GM13977 (cell line): ENCODE measurements at regions not wholly inside any gene's neighbourhood (a gene's known extent, or its start where the extent isn't known, plus 50 kb on each side); places are given as distances from the start of the nearest gene placed in this dataset.

Experiments
- DNase-seq: peaks from one replicate; pipeline ENCODE4 v3.0.0; 2012; ENCODE audit warnings: low spot score
- in situ Hi-C: fragments of 300-500 bp; cut with MboI; formaldehyde crosslinking; loops from one replicate; pipeline ENCODE4 v1.12.0; 2022; ENCODE audit warnings: low sequenced_read_pairs, low pct_unique_long_range_greater_than_20kb, mixed read lengths, inconsistent platforms; ENCODE audit not compliant: unreplicated experiment
- TF ChIP-seq, protein P1 (sequence below): IDR thresholded peaks from 2 replicates; pipeline ENCODE4 v1.5.1; 2012; ENCODE audit warnings: mild to moderate bottlenecking, control low read depth; ENCODE audit not compliant: insufficient read depth; ENCODE audit errors: extremely low read depth, missing control alignments

DNA sequence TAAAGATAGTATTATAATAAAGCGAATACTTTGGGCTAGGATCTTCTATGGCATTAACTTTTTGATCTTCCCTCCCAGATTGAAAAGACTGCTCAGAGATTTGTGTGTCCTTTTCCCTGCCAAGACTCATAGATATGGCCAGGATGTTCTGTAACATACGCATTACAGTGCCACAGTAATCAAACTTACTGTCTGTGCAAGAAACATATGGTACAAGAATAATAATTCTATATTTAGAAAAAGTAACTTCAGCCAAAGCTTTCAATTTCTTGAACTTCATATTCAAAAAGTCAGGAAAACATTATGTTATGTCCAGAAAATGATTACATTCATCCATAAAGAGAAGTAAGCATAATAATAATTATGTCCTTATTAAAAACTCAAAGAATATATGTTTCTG lies 100.9 kb upstream of the GUCY1A1 start:
- DNase-seq: no peak
- TF ChIP-seq, protein P1, sequence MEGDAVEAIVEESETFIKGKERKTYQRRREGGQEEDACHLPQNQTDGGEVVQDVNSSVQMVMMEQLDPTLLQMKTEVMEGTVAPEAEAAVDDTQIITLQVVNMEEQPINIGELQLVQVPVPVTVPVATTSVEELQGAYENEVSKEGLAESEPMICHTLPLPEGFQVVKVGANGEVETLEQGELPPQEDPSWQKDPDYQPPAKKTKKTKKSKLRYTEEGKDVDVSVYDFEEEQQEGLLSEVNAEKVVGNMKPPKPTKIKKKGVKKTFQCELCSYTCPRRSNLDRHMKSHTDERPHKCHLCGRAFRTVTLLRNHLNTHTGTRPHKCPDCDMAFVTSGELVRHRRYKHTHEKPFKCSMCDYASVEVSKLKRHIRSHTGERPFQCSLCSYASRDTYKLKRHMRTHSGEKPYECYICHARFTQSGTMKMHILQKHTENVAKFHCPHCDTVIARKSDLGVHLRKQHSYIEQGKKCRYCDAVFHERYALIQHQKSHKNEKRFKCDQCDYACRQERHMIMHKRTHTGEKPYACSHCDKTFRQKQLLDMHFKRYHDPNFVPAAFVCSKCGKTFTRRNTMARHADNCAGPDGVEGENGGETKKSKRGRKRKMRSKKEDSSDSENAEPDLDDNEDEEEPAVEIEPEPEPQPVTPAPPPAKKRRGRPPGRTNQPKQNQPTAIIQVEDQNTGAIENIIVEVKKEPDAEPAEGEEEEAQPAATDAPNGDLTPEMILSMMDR: no peak
- in situ Hi-C loops: no loop called here

DNA sequence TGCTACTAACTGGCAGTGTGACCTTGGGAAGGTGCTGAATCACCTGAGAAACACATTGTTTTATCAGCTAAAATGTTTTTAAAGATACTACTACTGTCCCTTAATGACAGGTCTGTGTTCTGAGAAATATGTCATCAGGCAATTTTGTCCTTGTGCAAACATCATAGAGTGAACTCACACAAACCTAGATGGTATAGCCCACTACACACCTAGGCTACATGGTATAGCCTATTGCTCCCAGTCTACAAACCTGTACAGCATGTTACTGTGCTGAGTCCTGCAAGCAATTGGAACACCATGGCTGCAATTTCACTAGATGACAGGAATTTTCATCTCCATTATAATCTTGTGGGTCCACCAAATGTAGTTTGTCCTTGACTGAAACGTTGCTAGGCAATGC lies 101.3 kb upstream of the GUCY1A1 start:
- DNase-seq: no peak
- TF ChIP-seq, protein P1: no peak
- in situ Hi-C loops: no loop called here

DNA sequence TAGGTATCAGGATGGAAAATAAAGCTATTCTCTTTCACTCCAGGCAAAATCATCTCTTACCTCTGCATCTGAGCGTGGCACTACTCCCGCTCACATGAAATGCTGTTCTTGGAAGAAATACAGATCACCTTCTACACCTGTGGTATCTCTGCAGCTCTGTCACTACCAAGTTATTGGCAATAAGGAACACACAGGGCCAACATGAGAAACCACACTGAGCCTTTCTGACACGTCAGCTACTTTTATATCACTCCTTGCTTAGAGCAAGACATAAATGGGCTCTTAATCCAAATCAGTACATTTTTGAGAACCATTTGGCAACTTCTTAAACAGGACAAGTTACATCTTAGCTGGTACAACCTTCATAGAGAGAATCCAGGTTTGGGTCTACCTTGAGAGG lies 101.8 kb upstream of the GUCY1A1 start:
- no peak for DNase-seq
- in situ Hi-C loops: no loop called here
- TF ChIP-seq, protein P1: no peak

DNA sequence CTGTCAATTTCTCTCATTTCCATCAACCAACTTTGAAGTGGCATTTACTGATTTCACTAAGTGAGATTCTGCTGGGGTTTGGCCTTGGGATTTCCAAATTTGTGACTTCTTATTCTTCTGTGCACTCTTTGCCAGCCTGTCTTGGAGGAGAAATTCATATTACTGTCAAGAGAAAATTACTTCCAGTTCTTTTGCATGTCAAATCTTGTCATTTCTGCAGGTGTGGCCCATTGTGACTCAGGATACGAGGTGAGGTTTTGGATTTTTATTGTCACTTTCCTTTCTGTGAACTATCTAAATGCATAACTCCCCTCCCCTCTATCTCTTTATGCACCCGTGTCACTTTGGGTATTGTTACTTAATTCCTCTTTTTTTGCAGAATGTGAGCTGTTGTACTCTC lies 102.6 kb upstream of the GUCY1A1 start:
- in situ Hi-C loops: no loop called here
- TF ChIP-seq, protein P1: no peak
- DNase-seq: no peak

DNA sequence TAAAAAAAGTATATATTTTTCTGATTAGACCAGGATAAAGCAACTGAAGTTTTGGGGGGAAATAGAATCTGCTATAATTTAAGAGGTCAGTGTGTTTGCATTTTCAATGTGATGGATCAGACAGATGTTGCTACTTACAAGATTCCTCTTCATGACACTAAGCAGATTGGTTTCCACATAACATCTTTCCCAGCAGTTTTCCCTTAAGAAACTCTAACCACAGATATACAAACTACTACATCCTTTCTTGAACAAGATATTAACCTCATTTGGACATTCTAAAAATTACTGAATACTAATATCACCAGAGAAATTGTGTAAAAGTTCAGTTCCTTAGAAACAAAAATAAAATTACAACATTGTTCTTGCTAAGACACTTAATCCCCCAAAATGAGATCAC lies 106.7 kb upstream of the GUCY1A1 start:
- in situ Hi-C loops: no loop called here
- no peak for DNase-seq
- TF ChIP-seq, protein P1: no peak

DNA sequence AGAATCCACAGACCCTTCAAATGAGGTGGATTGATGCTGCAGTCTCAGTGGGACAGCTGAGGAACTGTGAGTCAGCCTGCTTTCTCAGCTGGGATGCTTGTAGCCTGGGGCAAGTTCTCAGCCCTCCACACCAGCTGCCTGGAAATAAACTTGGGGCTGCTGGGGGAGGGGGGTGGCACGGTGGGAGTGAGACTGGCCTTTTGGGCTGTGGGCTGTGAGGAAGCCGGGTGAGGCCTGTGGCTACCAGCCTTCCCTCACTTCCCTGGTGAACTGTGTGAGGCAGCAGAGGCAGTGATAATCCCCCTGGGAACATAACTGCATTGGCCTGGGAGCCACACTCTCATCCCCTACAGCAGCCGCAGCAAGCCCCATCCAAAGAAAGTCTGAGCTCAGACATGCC lies 114.5 kb upstream of the GUCY1A1 start:
- in situ Hi-C loops: no loop called here
- DNase-seq: no peak
- TF ChIP-seq, protein P1: no peak

DNA sequence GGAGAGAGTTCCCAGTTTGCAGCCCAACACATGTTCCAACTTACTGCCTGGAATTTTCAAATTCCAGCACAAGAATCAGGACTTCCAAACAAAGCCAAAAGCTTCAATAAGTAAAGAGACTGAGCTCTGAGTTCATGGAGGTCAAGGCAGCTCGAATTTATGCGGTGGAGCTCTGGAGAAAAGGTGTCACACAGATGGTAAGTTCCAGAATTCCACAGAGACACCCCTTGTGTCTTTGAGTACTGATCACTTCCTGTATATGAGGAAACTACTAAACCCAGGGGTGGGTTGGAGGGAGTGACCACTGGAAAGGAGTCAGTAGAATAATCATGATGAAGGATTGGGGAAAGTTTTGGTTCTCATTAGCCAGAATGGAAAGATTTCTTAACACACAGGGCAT lies 118.5 kb upstream of the GUCY1A1 start:
- no peak for DNase-seq
- in situ Hi-C loops: no loop called here
- TF ChIP-seq, protein P1: no peak
